Glutamatergic neuron (in vitro differentiated cells): ENCODE measurements at regions not wholly inside any gene's neighbourhood (a gene's known extent, or its start where the extent isn't known, plus 50 kb on each side); places are given as distances from the start of the nearest gene placed in this dataset.

Experiments used
- DNase-seq: peaks from one replicate; pipeline ENCODE4 v3.0.0; 2022
- H3K27ac Mint-ChIP-seq: one replicate; pipeline ENCODE4 v1.8.0; 2020; ENCODE audit warnings: mild to moderate bottlenecking, mixed read lengths, inconsistent platforms; ENCODE audit not compliant: unreplicated experiment
- H3K27me3 Mint-ChIP-seq: one replicate; pipeline ENCODE4 v1.8.0; 2020; ENCODE audit warnings: mild to moderate bottlenecking, moderate library complexity, mixed read lengths, inconsistent platforms; ENCODE audit not compliant: unreplicated experiment
- H3K36me3 Mint-ChIP-seq: one replicate; pipeline ENCODE4 v1.8.0; 2020; ENCODE audit warnings: mild to moderate bottlenecking, mixed read lengths, inconsistent platforms; ENCODE audit not compliant: unreplicated experiment
- H3K4me1 Mint-ChIP-seq: one replicate; pipeline ENCODE4 v1.8.0; 2020; ENCODE audit warnings: mild to moderate bottlenecking, low read depth, mixed read lengths, inconsistent platforms; ENCODE audit not compliant: unreplicated experiment
- H3K4me3 Mint-ChIP-seq: one replicate; pipeline ENCODE4 v1.8.0; 2020; ENCODE audit warnings: mild to moderate bottlenecking, mixed read lengths, inconsistent platforms; ENCODE audit not compliant: unreplicated experiment
- H3K9me3 Mint-ChIP-seq: one replicate; pipeline ENCODE4 v1.8.0; 2020; ENCODE audit warnings: mild to moderate bottlenecking, moderate library complexity, mixed read lengths, inconsistent platforms; ENCODE audit not compliant: unreplicated experiment
- CTCF ChIP-seq: fragments of 200-600 bp; sonication (generic); IDR thresholded peaks from one replicate; pipeline ENCODE4 v1.5.0; 2021; ENCODE audit not compliant: partially characterized antibody, unreplicated experiment

GRCh38 chr13:74226791-74227475 lies 92.7 kb upstream of the KLF12 start:
- no peak for TF ChIP-seq CTCF
- Mint-ChIP-seq H3K4me1 (no peaks in the 10 kb centered on the region), H3K27ac (no peak overlapping the region), H3K9me3 (no peaks in the 10 kb centered on the region), H3K36me3 (peaks cover 4% of the 10 kb centered on the region), H3K27me3 (no peaks in the 10 kb centered on the region), H3K4me3 (no peak overlapping the region)
- no peak for DNase-seq

GRCh38 chr13:74221752-74222151 lies 87.5 kb upstream of the KLF12 start:
- H3K9me3 Mint-ChIP-seq = no peaks in the 10 kb centered on the region
- no peaks in the 10 kb centered on the region for H3K4me1 Mint-ChIP-seq
- no peak for DNase-seq
- no peaks in the 10 kb centered on the region for H3K36me3 Mint-ChIP-seq
- no peaks in the 10 kb centered on the region for H3K27me3 Mint-ChIP-seq
- H3K27ac Mint-ChIP-seq = no peak overlapping the region
- no peak for TF ChIP-seq CTCF
- H3K4me3 Mint-ChIP-seq = no peak overlapping the region

- Mint-ChIP-seq H3K4me3 (no peak overlapping the region), H3K4me1 (no peaks in the 10 kb centered on the region), H3K9me3 (no peaks in the 10 kb centered on the region), H3K27ac (no peak overlapping the region), H3K27me3 (peaks cover 4% of the 10 kb centered on the region), H3K36me3 (no peaks in the 10 kb centered on the region)
- DNase-seq = no peak
- no peak for TF ChIP-seq CTCF
These were observed 85.4 kb upstream of the KLF12 start for GRCh38 chr13:74219566-74219965.

- Mint-ChIP-seq H3K36me3 (no peaks in the 10 kb centered on the region), H3K4me3 (no peak overlapping the region), H3K27me3 (peaks cover 4% of the 10 kb centered on the region), H3K4me1 (no peaks in the 10 kb centered on the region), H3K9me3 (no peaks in the 10 kb centered on the region), H3K27ac (no peak overlapping the region)
- no peak for DNase-seq
- no peak for TF ChIP-seq CTCF
These were observed 84.1 kb upstream of the KLF12 start for GRCh38 chr13:74218291-74218690.

GRCh38 chr13:74217811-74218210 lies 83.6 kb upstream of the KLF12 start:
- H3K4me3 Mint-ChIP-seq = no peak overlapping the region
- TF ChIP-seq CTCF = no peak

More at GRCh38 chr13:74217811-74218210, 83.6 kb upstream of the KLF12 start:
- Mint-ChIP-seq H3K27ac (no peak overlapping the region), H3K9me3 (no peaks in the 10 kb centered on the region), H3K4me1 (no peaks in the 10 kb centered on the region), H3K36me3 (no peaks in the 10 kb centered on the region), H3K27me3 (peaks cover 4% of the 10 kb centered on the region)
- no peak for DNase-seq
